Adipocyte (in vitro differentiated cells): ENCODE measurements at regions not wholly inside any gene's neighbourhood (a gene's known extent, or its start where the extent isn't known, plus 50 kb on each side); places are given as distances from the start of the nearest gene placed in this dataset.
A peak's percentile ranks its signal among the peaks of the same experiment; 100 is the strongest.

Experiments used
- DNase-seq: peaks from one replicate; pipeline ENCODE4 v3.0.0-alpha.2; 2015; ENCODE audit warnings: low read depth
- H3K27me3 ChIP-seq: replicated peaks from 2 replicates; pipeline ENCODE4 v1.7.0; 2013; ENCODE audit warnings: mild to moderate bottlenecking, low read length, moderate library complexity; ENCODE audit not compliant: control insufficient read depth, insufficient read depth
- H3K36me3 ChIP-seq: 2 replicates; pipeline ENCODE4 v1.7.0; 2013; ENCODE audit warnings: low read length, mild to moderate bottlenecking, moderate library complexity; ENCODE audit not compliant: control insufficient read depth, insufficient read depth, severe bottlenecking
- H3K4me1 ChIP-seq: 2 replicates; pipeline ENCODE4 v1.7.0; 2013; ENCODE audit warnings: mild to moderate bottlenecking, low read length, moderate library complexity; ENCODE audit not compliant: control insufficient read depth, insufficient read depth
- H3K4me3 ChIP-seq: 2 replicates; pipeline ENCODE4 v1.7.0; 2013; ENCODE audit warnings: mild to moderate bottlenecking, low read length, moderate library complexity
- H3K9ac ChIP-seq: 2 replicates; pipeline ENCODE4 v1.7.0; 2013; ENCODE audit warnings: mild to moderate bottlenecking, low read length, moderate library complexity
- H3K9me3 ChIP-seq: 2 replicates; pipeline ENCODE4 v1.7.0; 2013; ENCODE audit warnings: mild to moderate bottlenecking, low read length, moderate library complexity; ENCODE audit not compliant: control insufficient read depth

- no peaks in the 10 kb centered on the region for H3K27me3 ChIP-seq
- no peak for DNase-seq
- H3K9ac ChIP-seq, result no peak overlapping the region
- peaks cover 3% of the 10 kb centered on the region for H3K4me1 ChIP-seq
- H3K36me3 ChIP-seq, result no peaks in the 10 kb centered on the region
- H3K9me3 ChIP-seq, result no peaks in the 10 kb centered on the region
- no peak overlapping the region for H3K4me3 ChIP-seq
Measured at GRCh38 chr14:86708846-86709339, 1178.9 kb downstream of the FLRT2 start.

- no peak overlapping the region for H3K9ac ChIP-seq
- no peaks in the 10 kb centered on the region for H3K9me3 ChIP-seq
- no peak overlapping the region for H3K4me3 ChIP-seq
- H3K4me1 ChIP-seq, result peaks cover 3% of the 10 kb centered on the region
- no peak for DNase-seq
- no peaks in the 10 kb centered on the region for H3K36me3 ChIP-seq
- H3K27me3 ChIP-seq, result no peaks in the 10 kb centered on the region
Measured at GRCh38 chr14:86707071-86707470, 1177.1 kb downstream of the FLRT2 start.

GRCh38 chr14:86683561-86683960, 1153.6 kb downstream of the FLRT2 start:
- no peak overlapping the region for H3K4me3 ChIP-seq
- H3K27me3 ChIP-seq, result no peaks in the 10 kb centered on the region
- peak; percentile 59 for DNase-seq
- H3K36me3 ChIP-seq, result no peaks in the 10 kb centered on the region
- no peaks in the 10 kb centered on the region for H3K9me3 ChIP-seq
- no peaks in the 10 kb centered on the region for H3K4me1 ChIP-seq
- H3K9ac ChIP-seq, result no peak overlapping the region

- Histone ChIP-seq H3K4me1 (no peaks in the 10 kb centered on the region), H3K36me3 (no peaks in the 10 kb centered on the region), H3K9ac (no peak overlapping the region), H3K4me3 (no peak overlapping the region), H3K9me3 (no peaks in the 10 kb centered on the region), H3K27me3 (no peaks in the 10 kb centered on the region)
- DNase-seq, result no peak
Measured at GRCh38 chr14:86675059-86675458, 1145.1 kb downstream of the FLRT2 start.

GRCh38 chr14:86673523-86673969, 1143.6 kb downstream of the FLRT2 start:
- H3K4me3 ChIP-seq, result no peak overlapping the region
- no peak for DNase-seq
- H3K9me3 ChIP-seq, result no peaks in the 10 kb centered on the region
- no peak overlapping the region for H3K9ac ChIP-seq
- no peaks in the 10 kb centered on the region for H3K36me3 ChIP-seq
- H3K27me3 ChIP-seq, result no peaks in the 10 kb centered on the region
- H3K4me1 ChIP-seq, result no peaks in the 10 kb centered on the region

GRCh38 chr14:86672080-86672479, 1142.1 kb downstream of the FLRT2 start:
- H3K9ac ChIP-seq, result no peak overlapping the region
- H3K4me3 ChIP-seq, result no peak overlapping the region
- H3K27me3 ChIP-seq, result no peaks in the 10 kb centered on the region
- no peaks in the 10 kb centered on the region for H3K4me1 ChIP-seq
- no peak for DNase-seq
- H3K36me3 ChIP-seq, result no peaks in the 10 kb centered on the region
- H3K9me3 ChIP-seq, result no peaks in the 10 kb centered on the region

GRCh38 chr14:86665975-86666374, 1136.0 kb downstream of the FLRT2 start:
- DNase-seq, result no peak
- no peaks in the 10 kb centered on the region for H3K27me3 ChIP-seq
- no peaks in the 10 kb centered on the region for H3K4me1 ChIP-seq
- H3K4me3 ChIP-seq, result no peak overlapping the region
- no peaks in the 10 kb centered on the region for H3K9me3 ChIP-seq
- H3K9ac ChIP-seq, result no peak overlapping the region
- H3K36me3 ChIP-seq, result no peaks in the 10 kb centered on the region

GRCh38 chr14:86662334-86662733, 1132.4 kb downstream of the FLRT2 start:
- H3K36me3 ChIP-seq, result no peaks in the 10 kb centered on the region
- H3K27me3 ChIP-seq, result no peaks in the 10 kb centered on the region
- no peak overlapping the region for H3K9ac ChIP-seq
- no peak for DNase-seq
- no peak overlapping the region for H3K4me3 ChIP-seq
- H3K4me1 ChIP-seq, result no peaks in the 10 kb centered on the region
- H3K9me3 ChIP-seq, result no peaks in the 10 kb centered on the region

GRCh38 chr14:86654558-86655184, 1124.7 kb downstream of the FLRT2 start:
- H3K9ac ChIP-seq, result no peak overlapping the region
- H3K36me3 ChIP-seq, result no peaks in the 10 kb centered on the region
- H3K4me1 ChIP-seq, result no peaks in the 10 kb centered on the region
- peak; percentile 38 for DNase-seq
- no peaks in the 10 kb centered on the region for H3K27me3 ChIP-seq
- no peak overlapping the region for H3K4me3 ChIP-seq
- H3K9me3 ChIP-seq, result peaks cover 4% of the 10 kb centered on the region

GRCh38 chr14:86652526-86652925, 1122.6 kb downstream of the FLRT2 start:
- Histone ChIP-seq H3K9me3 (peaks cover 4% of the 10 kb centered on the region), H3K4me1 (no peaks in the 10 kb centered on the region), H3K27me3 (no peaks in the 10 kb centered on the region), H3K36me3 (no peaks in the 10 kb centered on the region), H3K9ac (no peak overlapping the region), H3K4me3 (no peak overlapping the region)
- peak; percentile 50 for DNase-seq

GRCh38 chr14:86646696-86647690, 1117.0 kb downstream of the FLRT2 start:
- Histone ChIP-seq H3K9ac (no peak overlapping the region), H3K4me1 (no peaks in the 10 kb centered on the region), H3K4me3 (no peak overlapping the region), H3K27me3 (no peaks in the 10 kb centered on the region), H3K36me3 (no peaks in the 10 kb centered on the region), H3K9me3 (peaks cover 4% of the 10 kb centered on the region)
- DNase-seq, result peak; percentile 71
